PFSK-1 (cell line): ENCODE measurements at regions not wholly inside any gene's neighbourhood (a gene's known extent, or its start where the extent isn't known, plus 50 kb on each side); places are given as distances from the start of the nearest gene placed in this dataset.

Experiments used
- FOXP2 ChIP-seq: optimal IDR thresholded peaks from 2 replicates; pipeline ENCODE3; 2011; ENCODE audit warnings: borderline replicate concordance, control low read depth, inconsistent platforms; ENCODE audit not compliant: insufficient read depth; ENCODE audit errors: extremely low read length, extremely low read depth
- POLR2AphosphoS5 ChIP-seq: IDR thresholded peaks from 2 replicates; pipeline ENCODE4 v1.6.1; 2012; ENCODE audit warnings: low read depth, mild to moderate bottlenecking, control low read depth, low read length, moderate library complexity
- REST ChIP-seq, 2 experiments: IDR thresholded peaks; 2 replicates each; pipeline versions ENCODE4 v1.6.1 to v1.8.0; 2011 to 2012; ENCODE audit warnings: low read depth in 2 of 2, low read length in 2 of 2, control low read depth in 1 of 2, inconsistent platforms in 1 of 2, mild to moderate bottlenecking in 1 of 2, moderate library complexity in 1 of 2; ENCODE audit not compliant: insufficient read depth in 1 of 2
- SIN3A ChIP-seq: IDR thresholded peaks from 2 replicates; pipeline ENCODE4 v1.6.1; 2012; ENCODE audit warnings: mild to moderate bottlenecking, low read length, moderate library complexity, borderline replicate concordance; ENCODE audit not compliant: insufficient read depth
- TAF1 ChIP-seq: IDR thresholded peaks from 2 replicates; pipeline ENCODE4 v1.6.1; 2012; ENCODE audit warnings: low read length, control low read depth, borderline replicate concordance; ENCODE audit not compliant: insufficient read depth

GRCh38 chr4:3670521-3671519, 95.4 kb upstream of the ADRA2C start:
- TF ChIP-seq SIN3A (no peak), REST (IDR thresholded peaks at IDR 0.05; ENCODE audit: insufficient read depth in 1 of 2, low read depth in 2 of 2, low read length in 2 of 2) (no peak), FOXP2 (no peak), POLR2AphosphoS5 (no peak), TAF1 (no peak)

GRCh38 chr4:3669553-3669949, 96.6 kb upstream of the ADRA2C start:
- TF ChIP-seq TAF1 (no peak), FOXP2 (no peak), REST (IDR thresholded peaks at IDR 0.05; ENCODE audit: insufficient read depth in 1 of 2, low read depth in 2 of 2, low read length in 2 of 2) (no peak), POLR2AphosphoS5 (no peak), SIN3A (no peak)

GRCh38 chr4:3668825-3669552, 97.2 kb upstream of the ADRA2C start:
- no peak for TF ChIP-seq TAF1
- no peak for TF ChIP-seq REST (IDR thresholded peaks at IDR 0.05; ENCODE audit: insufficient read depth in 1 of 2, low read depth in 2 of 2, low read length in 2 of 2)

GRCh38 chr4:3667258-3667657, 98.9 kb upstream of the ADRA2C start:
- TF ChIP-seq SIN3A (no peak), POLR2AphosphoS5 (no peak), TAF1 (no peak), REST (IDR thresholded peaks at IDR 0.05; ENCODE audit: insufficient read depth in 1 of 2, low read depth in 2 of 2, low read length in 2 of 2) (no peak), FOXP2 (no peak)
